NOMO-1 (cell line): ENCODE measurements at regions not wholly inside any gene's neighbourhood (a gene's known extent, or its start where the extent isn't known, plus 50 kb on each side); places are given as distances from the start of the nearest gene placed in this dataset.
"Not testable (repeated sequence)": the region's sequence is repeated elsewhere in the genome, so short reads cannot be mapped to it uniquely, and the experiment has no call there.

ENCODE experiments used
- DNase-seq, 2 experiments: peaks; one replicate each; lab custom pipeline; 2025; ENCODE audit not compliant: unreplicated experiment in 2 of 2; lab: John Stamatoyannopoulos, UW

DNA sequence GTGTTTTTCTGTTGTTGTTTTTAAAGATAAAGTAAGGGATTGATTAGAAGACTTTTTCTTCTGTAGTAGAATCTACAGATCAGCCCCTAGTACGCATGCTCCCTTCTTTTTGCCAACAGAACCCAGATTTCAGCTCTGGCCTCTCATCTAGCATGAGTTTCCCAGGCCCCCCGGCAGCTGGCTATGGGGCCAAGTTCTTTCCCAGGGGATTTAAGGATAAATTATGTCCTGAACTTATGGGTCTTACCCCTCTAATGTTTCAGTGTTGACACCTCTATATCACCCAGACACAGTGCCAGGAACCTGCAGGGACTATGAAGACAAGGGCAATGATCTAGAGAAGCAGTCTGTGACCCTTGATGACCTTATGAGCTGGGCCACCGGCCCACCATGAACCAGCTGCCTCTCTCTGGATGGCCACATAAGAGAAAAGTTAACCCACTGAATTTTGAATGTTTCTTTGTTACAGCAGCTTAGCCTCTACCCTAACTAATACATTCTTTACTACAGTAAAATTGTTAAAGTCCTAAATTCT, 150.5 kb downstream of the UNC5CL start:
- DNase-seq: no peak

DNA sequence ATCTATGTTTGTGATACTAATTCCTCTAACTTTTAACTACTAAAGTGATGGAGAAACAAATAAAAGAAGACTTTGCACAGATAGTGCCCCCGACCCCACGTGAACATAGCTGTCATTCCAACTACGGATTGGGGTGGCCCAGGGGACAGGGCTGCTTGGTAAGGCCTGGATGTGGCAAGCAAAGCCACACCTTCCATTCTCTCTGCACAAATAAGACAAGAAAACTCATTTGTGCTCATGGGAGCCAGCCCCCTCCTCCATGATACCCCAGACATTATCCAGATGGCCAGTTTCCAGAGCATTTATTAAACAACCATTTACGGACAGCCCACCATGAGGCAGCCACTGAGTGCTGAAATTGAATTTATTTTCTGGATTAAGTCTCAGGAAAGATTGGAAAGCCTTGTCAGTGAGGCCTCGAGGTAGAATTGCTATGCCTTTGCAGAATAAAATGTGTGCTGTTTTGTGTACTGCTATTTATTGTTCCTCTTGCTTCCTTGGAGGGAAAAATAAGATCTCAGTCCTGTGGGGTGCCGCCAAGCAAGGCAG, 151.2 kb downstream of the UNC5CL start:
- DNase-seq: no peak

DNA sequence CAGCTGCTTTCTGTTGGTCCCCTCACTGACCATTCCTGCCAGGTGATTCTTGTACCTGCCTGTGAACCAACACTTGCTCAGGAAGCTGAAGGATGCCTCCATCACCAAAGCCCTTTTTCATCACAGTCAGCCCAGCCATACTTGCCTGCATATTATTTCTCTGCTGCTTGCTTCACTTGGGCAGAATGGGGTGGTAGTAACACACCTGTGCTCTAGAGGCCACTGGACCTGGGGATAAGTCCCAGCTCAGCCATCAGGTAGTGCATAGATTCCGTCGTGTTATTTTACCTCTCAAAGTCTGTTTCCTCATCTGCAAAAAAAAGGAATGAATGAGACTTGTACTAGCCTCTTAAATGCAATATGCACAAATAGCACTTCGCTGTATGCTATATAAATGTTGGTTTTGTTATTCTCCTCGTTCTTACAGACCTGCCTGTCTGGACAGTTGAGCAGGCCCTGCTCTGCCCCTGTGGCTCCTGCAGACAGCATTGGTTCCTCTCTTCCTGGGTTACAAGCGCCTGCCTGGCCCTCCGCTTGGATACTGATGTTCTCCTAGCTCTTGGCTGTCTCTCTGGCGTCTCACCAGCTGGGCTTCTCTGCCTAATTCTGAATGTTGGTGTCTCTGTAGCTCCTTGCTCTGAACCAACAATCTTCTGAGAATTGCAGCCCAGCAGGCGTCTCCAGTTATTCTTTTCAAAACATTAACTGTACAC, 151.8 kb downstream of the UNC5CL start:
- no peak for DNase-seq

DNA sequence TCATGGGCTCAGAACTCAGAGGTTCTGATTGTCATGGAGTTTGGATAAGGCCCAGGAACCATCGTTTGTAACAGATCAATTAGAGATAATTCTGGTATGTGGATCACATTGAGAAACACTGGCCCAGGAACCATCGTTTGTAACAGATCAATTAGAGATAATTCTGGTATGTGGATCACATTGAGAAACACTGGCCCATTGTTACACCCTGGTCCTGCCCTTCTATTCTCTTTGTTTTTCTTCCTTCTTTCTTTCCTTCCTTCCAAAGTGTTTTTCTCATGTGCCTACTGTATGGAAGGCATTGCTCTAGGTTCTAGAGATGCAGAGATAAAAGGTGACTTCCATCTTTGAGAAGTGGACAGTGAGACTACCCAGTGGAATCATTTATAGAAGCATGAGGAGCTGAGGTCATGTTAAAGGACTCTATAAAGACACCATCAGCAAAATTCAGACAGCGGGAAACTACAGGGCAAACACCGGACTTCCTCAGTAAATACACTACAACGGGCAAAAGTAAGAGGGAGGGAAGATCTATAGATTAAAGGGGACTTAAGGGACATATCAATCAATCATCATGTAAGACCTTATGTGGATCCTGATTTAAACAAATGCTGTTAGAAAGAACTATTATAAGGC, 153.8 kb downstream of the UNC5CL start:
- DNase-seq: no peak

DNA sequence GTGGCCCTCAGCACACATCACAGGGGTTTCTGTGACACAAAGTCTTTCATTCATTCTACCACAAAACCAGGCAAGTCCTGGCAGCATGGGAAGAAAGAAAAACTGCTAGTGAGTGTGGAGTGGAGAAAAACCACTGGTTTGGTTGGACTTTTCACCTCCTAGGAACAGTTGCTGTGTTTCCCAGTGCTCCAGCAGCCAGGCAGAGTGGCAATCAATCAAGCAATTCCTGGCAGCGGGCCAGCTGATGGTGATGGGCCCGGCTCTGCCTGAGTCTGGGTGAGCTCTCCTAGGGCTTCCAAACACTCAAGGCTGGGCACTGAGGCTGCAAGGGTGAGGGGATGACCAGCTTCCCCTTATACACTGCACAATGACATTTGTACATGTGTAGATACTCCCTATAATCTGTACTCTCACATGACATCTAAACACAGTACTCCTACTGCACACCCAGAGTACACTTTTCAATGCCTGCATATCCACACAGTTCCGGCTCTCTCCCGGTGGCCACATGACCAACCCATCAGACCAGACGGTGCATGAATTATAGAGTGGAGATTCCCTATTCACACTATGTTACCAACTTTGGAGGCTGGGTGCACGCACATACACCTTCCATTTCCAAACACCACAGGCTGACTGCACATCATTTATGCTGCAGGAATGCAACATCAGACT, 156.6 kb downstream of the UNC5CL start:
- DNase-seq: no peak

DNA sequence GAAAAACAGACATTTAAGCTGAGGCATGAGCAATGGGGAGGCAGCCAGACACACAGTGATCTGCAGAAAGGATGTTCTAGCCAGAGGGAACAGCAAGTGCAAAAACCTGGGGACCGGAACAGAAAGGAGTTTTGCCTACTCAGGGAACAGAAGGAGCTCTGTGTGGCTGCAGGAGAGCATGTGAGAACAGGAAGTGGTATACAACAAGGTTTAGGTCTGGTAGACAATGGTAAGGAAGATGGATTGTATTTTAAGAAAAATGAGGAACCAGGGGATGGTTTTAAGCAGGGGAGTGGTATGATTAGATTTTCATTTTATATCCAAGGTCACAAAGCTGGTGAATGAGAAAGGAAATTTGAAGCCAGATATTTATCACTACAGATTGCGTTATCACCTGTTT, 157.5 kb downstream of the UNC5CL start:
- no peak for DNase-seq

DNA sequence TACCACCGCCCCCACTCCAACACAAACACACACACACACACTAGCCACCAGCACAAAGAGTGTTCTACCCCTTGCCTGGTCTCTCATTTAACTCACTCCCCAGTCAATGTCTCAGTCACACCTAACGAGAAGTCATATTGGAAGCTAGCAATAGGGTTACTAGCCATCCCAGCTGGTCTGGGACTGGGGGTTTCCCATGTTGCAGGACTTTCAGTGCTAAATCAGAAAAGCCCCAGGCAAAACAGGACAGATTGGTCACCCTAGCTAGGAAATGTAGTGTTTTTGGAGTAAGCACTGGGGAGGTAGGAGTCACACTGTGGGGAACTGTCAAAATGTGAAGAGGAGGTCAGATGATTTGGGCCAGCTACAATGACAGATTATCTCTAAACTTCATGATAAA, 158.1 kb downstream of the UNC5CL start:
- DNase-seq: no peak

DNA sequence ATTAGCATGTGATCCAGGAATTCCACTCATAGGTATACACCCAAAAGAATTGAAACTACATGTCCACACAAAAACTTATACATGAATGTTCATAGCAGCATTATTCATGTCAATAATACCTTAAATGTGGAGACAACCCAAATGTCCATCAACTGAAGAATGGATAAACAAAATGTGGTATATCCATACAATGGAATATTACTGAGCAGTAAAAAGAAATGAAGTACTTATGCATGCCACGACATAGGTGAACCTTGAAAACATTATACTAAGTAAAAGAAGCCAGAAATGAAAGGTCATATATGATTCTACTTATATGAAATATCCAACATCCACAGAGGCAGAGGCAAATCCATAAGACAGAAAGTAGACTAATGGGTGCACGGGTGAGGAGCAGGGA, 159.9 kb downstream of the UNC5CL start:
- no peak for DNase-seq

DNA sequence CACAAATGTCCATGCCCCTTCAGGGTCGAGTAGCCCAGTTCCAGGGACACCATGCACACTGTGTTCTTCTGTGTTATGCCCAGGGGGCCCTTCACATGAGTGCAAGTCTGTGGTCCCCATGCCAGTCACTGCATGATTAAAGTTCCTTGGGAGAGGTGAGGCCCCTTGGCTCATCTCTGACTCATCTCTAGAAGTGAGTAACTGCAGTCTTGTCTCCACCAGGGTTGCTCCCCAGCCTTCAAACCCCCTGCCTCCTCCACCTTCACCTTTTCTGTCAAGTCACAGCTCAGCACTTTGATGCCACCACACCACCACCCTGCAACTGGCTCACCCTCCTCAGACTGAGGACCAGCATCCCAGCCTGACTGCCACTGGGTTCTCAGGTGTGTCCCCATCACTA, 161.7 kb downstream of the UNC5CL start:
- DNase-seq: no peak

DNA sequence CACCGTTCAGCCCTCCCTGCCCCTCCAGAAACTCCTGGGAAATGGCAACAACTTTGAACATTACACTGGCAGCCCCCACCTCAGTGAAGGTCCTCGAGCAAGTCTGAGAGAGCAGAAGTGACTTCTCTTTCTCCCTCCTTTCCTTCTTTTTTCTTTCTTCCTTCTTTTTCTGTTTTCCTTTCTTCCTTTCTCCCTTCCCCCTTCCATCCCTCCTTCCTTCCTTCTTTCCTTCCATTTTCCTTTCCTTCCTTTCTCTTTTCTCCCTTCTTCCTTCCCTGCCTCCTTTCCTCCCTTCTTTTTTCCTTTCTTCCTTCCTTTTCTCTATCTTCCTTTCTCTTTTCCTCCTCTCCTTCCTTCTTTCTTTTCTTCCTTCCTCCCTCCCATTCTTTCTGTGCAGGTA, 162.7 kb downstream of the UNC5CL start:
- no peak for DNase-seq

DNA sequence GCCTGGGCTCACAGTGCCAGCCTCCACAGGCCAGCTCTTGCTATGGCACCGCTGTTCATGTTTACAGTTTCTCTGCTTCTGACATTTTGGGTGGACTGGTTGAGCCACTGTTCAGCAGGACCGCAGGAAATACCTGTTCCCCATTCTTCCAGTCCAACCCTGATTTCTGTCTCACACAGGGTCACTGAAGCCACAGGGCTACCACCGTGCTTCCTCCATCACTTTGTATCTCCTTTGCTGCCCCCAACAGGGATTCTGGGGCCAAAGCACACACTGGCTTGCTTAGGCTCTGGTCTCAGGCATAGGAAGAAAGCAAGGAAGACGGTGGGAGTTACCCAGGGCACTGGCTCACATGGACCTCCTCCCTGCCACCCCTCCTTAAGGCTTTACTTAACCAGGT, 164.5 kb downstream of the UNC5CL start:
- DNase-seq: no peak

DNA sequence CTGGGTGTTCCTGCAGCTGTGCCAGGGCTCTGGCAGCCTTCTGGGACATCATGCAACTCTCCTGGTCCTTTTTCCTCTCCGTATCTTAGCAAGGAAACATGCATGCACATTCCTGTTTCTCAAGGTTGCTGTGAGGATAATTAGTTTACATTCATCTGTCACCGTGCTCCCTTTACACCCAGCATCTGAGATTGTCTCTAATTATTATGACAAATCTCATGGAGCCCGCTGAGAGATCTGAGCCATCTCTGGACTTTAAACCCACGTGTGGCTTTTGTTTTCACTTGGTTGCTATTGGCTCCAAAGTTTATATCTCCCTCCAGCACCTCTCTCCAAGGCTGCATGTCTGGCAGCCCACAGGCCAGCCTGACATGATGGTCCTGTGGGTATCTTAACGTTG, 167.6 kb downstream of the UNC5CL start:
- DNase-seq: no peak

DNA sequence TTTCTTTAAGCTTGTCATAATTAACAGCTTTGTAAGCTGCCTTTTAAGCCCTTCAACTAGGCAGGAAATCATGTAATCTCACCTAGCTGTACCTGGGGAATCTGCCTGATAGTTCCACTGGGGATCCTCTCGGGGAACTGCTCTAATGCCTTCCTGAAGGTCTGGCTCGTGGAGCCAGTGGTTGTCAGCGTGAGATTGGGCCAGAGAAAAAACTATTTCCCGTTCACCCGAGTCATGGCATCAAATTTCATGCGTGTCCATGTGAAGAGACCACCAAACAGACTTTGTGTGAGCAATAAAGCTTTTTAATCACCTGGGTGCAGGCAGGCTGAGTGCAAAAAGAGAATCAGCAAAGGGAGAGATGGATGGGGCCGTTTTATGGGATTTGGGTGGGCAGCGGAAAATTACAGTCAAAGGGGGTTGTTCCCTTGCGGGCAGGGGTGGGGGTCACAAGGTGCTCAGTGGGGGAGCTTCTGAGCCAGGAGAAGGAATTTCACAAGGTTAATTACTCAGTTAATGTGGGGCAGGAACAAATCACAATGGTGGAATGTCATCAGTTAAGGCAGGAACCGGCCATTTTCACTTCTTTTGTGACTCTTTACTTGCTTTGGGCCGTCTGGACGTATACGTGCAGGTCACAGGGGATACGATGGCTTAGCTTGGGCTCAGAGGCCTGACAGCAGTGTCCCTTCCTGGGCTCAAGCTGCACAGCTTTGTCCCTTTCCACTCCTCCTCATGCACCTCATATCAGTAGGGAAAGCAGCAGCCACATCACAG, 170.7 kb downstream of the UNC5CL start:
- DNase-seq: not testable (repeated sequence)

DNA sequence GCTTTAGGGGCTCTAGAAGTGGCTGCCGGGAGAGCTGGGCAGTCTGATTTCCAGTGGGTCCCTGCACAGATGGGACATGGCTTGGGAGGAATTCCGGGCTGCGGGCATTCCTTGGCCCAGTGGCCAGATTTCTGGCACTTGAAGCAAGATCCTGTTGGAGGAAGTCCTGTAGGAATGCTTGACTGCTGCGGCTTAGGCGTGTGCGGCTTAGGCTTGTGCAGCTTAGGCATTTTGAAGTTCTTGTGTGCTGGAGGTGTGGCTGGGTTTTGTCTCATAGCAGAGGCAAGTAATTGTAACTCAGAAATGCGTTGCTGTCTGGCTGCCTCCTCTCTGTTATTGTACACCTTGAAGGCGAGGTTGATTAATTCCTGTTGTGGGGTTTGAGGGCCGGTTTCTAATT, 171.5 kb downstream of the UNC5CL start:
- DNase-seq: not testable (repeated sequence)

DNA sequence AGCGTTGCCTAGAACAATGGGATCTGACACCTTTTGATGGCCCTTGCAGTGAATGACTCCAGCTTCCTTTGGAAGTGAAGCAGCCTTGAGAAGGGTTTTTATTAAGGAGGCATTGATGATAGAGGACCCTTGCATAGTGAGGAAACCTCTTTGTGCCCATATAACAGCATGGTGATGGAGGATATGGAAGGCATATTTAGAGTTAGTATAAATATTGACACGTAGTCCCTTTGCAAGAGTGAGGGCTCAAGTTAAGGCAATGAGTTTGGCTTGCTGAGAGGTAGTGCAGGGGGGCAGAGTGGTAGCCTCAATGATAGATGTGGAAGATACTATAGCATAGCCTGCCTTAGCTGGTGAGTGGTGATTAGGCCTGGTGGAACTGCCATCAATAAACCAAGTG, 173.8 kb downstream of the UNC5CL start:
- DNase-seq: not testable (repeated sequence)

DNA sequence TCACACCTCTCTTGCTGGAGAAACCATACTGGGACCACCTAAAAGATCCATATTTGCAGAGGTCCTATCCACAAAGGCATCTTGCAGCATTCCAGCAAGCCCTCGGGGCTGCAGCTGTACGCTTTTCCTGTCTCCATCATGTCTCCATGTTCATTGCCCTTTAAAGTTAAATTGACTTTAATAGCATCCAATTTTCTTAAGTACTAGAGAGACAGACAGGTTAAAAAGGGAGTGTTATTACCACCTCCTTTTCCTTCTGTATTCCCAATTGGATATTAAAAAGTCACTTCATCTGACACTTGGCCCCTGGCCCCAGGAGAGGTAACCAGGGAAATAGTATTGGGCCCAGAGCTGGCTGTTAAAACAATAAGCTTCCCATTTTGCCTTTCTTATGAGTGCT, 178.6 kb downstream of the UNC5CL start:
- no peak for DNase-seq

DNA sequence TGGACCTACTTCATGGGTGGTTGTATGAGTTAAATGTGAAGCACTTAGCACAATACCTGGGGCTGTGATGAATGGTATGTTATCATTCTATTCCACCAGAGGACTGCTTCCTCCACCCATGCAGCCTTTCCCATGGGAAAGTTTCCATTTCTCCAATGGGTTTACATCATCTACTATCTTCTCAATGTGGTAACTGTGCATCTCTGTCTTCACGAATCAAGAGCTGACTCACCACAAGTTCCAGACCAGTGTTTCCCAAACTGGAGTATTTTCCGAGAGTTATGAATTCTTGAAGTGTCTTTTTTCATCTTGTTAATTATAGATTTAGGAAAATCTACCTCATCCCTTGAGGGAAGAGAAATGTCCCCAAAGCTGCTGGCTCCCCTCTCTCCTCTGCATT, 182.8 kb downstream of the UNC5CL start:
- DNase-seq: no peak

DNA sequence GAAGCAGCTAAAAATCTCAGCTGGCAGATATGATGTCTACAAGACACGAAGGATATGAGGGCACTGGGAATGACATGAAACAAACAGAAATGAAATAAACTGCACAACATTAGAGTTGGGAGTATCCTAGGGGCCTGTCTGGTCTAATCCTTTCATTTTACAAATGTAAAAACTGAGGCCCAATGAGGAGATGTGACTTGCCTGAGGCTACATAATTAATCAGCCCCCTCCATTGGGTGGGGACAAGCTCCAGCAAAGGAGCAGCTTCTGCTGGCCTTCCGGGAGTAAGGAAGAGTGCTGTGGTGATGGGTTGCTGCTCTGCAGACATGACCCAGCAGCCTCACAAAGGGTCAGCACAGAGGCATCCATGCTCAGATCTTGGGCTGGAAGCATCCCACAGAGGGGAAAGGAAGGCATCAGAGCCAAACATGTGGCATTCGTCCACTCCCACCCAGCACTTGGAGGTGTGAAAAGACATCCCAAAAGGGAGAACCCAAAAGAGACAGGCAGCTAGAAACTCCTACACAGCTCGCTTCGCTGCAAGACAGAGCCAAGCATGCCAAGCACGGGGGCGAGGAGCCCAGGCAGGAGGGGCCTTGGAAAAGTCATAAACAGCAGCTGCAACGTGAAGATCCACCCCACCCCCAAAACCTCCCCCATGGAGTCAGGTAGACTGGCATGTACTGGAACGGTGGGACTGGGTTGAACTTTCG, 183.7 kb downstream of the UNC5CL start:
- no peak for DNase-seq

DNA sequence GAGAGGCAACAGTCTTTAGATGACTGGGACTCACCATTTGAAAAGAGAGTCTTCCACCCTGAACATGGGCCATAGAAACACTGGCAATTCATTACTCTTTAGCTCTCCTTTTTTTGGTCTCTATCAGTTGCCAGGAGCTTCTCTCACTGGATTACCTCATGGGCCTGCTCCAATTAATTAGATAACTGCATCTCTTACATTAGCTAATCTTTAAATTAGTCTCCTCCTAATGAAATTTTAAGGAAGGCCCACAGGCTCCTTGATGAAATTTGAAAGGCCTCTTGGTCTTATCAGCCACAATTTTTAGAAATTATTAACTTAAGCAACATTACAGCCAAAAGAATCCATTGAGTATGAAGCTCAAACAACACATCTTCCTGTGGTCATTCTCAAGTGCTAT, 184.4 kb downstream of the UNC5CL start:
- no peak for DNase-seq

DNA sequence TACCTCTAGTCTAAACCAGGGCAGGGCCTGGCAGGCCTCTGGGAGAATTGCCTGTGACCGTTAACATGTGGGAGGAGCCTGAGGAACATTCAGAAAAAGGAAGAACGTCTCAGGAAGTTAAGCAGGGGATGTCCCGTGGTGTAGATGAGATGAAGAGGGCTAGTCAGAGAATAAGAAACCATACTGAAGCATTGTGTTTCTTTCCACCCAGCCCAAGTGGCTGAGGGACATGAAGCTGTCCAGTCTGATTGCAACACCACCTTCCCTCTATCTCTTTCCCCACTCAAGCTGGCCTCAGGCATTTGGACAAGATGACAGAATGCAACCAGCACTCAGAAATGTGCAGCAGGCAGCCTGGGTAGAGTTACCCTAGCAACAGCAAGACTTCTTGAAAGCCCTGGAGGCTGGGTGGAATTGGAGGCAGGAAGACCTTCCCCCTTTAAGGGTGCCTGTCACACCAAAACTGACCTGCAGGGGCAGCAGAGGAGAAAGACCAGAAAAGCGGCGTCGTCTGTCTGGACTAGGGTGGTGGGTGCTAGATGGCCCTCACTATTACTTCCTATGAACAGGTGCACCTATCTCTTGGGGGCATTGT, 186.1 kb downstream of the UNC5CL start:
- no peak for DNase-seq
